GM20000 (cell line): ENCODE measurements at regions not wholly inside any gene's neighbourhood (a gene's known extent, or its start where the extent isn't known, plus 50 kb on each side); places are given as distances from the start of the nearest gene placed in this dataset.

Source experiments
- DNase-seq: peaks from one replicate; pipeline ENCODE4 v3.0.0; 2012; ENCODE audit warnings: low spot score
- TF ChIP-seq, protein P1 (sequence below): IDR thresholded peaks from 2 replicates; pipeline ENCODE4 v1.5.1; 2012; ENCODE audit warnings: mild to moderate bottlenecking, control low read depth; ENCODE audit errors: extremely low read depth, missing control alignments

DNA sequence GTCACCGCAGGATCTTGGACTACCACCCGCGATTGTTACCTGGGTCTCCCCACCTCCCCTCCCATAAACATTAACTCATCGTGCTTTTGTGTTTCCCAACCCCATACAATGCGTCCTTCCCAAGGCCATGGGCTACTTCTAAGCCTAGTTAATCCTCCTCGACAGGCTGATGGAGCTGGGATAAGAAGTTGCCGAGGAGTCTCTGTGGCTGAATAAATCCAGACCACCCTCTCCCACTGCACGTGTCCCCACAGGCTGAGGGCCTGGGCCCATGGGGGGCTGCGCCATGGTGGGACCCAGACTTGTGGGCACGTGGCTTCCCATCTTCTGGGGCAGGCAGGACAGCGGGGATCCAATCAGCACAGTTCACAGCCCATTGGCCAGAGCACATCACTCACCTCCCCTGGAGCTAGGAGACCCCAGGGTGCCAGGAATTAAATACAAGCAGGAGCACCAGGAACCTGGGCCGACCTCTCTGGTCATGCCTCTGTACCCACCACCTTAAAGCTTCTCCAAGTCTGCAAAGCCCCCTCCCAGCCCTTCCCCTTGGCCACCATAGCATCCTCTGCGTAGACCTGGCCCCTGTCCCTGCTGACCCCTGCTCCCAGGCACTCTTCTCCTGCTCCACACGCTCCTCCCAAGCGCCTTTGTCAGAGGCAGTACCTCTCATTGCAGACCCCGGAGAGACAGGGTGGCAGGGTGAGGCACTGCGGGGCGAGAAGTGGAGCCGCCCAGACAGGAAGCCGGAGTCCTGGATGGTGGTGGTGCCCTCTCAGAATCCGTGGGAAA lies 51.0 kb upstream of the ID2 start:
- no peak for DNase-seq
- TF ChIP-seq, protein P1, sequence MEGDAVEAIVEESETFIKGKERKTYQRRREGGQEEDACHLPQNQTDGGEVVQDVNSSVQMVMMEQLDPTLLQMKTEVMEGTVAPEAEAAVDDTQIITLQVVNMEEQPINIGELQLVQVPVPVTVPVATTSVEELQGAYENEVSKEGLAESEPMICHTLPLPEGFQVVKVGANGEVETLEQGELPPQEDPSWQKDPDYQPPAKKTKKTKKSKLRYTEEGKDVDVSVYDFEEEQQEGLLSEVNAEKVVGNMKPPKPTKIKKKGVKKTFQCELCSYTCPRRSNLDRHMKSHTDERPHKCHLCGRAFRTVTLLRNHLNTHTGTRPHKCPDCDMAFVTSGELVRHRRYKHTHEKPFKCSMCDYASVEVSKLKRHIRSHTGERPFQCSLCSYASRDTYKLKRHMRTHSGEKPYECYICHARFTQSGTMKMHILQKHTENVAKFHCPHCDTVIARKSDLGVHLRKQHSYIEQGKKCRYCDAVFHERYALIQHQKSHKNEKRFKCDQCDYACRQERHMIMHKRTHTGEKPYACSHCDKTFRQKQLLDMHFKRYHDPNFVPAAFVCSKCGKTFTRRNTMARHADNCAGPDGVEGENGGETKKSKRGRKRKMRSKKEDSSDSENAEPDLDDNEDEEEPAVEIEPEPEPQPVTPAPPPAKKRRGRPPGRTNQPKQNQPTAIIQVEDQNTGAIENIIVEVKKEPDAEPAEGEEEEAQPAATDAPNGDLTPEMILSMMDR = no peak

DNA sequence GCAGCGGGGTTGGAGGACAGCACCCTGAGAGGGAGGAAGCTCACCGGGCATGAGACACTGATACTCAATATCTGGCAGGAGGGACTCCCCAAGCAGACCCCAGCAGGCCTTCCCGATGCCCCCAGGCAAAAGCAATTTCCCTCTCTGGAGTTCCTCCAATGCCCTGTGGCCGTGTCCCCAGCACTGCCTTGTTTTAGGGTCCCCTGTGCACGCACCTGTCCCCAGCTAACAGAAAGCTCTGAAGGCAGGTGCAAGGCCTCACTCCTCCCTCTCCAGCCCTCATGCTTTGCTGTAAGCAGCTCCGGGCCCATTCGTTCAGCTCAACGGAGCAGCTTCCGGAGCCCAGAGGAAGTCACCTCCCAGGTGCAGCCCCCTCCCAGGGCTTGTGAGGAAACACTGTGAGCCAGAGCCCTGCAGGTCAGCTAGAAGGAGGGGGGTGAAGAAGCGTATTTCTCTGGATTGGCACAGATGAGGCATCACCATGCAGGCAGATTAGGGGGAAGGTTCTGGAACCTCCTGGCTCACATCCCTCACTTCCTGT lies 50.3 kb upstream of the ID2 start:
- TF ChIP-seq, protein P1 = no peak
- DNase-seq = peak; percentile 48
